SK-N-SH (cell line): ENCODE measurements at regions not wholly inside any gene's neighbourhood (a gene's known extent, or its start where the extent isn't known, plus 50 kb on each side); places are given as distances from the start of the nearest gene placed in this dataset.

Experiments
- CTCF ChIP-seq: fragments of 200-600 bp; sonication (generic); IDR thresholded peaks from 2 replicates; pipeline ENCODE4 v1.6.1; 2017; ENCODE audit warnings: antibody characterized with exemption, mild to moderate bottlenecking, moderate library complexity
- FOXM1 ChIP-seq: IDR thresholded peaks from 2 replicates; pipeline ENCODE4 v1.4.0; 2012; ENCODE audit warnings: low read depth, mild to moderate bottlenecking
- GABPA ChIP-seq: IDR thresholded peaks from 2 replicates; pipeline ENCODE4 v1.4.0; 2012; ENCODE audit warnings: low read depth, mild to moderate bottlenecking
- GATA2 ChIP-seq: sonication (generic); formaldehyde crosslinking; IDR thresholded peaks from 2 replicates; pipeline ENCODE4 v1.5.0; 2020; ENCODE audit warnings: mild to moderate bottlenecking, missing genetic modification reagents
- NRF1 ChIP-seq: IDR thresholded peaks from 2 replicates; pipeline ENCODE4 v1.6.1; 2012; ENCODE audit warnings: low read depth, mild to moderate bottlenecking, low read length
- PBX3 ChIP-seq: IDR thresholded peaks from 2 replicates; pipeline ENCODE4; 2012
- TAF1 ChIP-seq: IDR thresholded peaks from 2 replicates; pipeline ENCODE4 v1.6.1; 2012; ENCODE audit warnings: low read depth, mild to moderate bottlenecking, low read length, moderate library complexity, borderline replicate concordance
- USF2 ChIP-seq: fragments of 150-350 bp; IDR thresholded peaks from 2 replicates; pipeline ENCODE4 v1.6.1; 2017; ENCODE audit warnings: antibody characterized with exemption, low read length, low read depth, borderline replicate concordance

DNA sequence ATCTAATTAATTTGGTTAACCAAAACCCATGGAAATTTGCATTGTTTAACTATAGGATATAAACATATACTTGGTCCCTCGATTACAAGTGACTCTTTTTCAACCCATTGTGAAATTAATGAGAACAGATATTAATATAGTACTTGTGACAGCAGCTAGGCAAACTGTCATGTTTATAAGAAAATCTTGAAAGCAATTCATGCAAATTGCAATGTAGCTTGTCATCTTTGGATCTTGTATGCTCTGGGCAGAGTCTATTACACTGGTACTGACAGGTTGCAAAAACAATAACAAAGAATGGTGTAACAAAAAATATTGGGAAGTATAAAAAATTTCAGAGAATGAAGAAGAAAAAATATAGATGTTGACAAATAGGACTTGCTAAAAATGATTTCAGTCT lies 941.0 kb downstream of the DNAH5 start:
- TF ChIP-seq TAF1 (no peak), CTCF (no peak), USF2 (no peak), NRF1 (no peak), GATA2 (CRISPR knock-in tag) (no peak), PBX3 (no peak), GABPA (no peak), FOXM1 (no peak)
